Left lobe of liver (tissue), 2 donors: ENCODE measurements at regions not wholly inside any gene's neighbourhood (a gene's known extent, or its start where the extent isn't known, plus 50 kb on each side); places are given as distances from the start of the nearest gene placed in this dataset.

Experiments used
- ATAC-seq: fragments of 200-7000 bp; cut with Tn5 transposase; one replicate; pipeline ENCODE4 v1.9.1; 2020; ENCODE audit warnings: mild to moderate bottlenecking, moderate library complexity
- DNase-seq: peaks from one replicate; pipeline ENCODE4 v3.0.0-alpha.2; 2020; ENCODE audit warnings: low spot score
- donor health status: DM: no; HTN: no; CAD: no; lungs with moderate emphysema.
- donor health status: DM: no; HTN: yes; CAD: no.

GRCh38 chr13:80284290-80284689 is 56.6 kb downstream of the SPRY2 start:
- ATAC-seq (no peak), DNase-seq (no peak)

- DNase-seq = no peak
- ATAC-seq = no peak
Measured at GRCh38 chr13:80278706-80279105, 62.2 kb downstream of the SPRY2 start.

DNA sequence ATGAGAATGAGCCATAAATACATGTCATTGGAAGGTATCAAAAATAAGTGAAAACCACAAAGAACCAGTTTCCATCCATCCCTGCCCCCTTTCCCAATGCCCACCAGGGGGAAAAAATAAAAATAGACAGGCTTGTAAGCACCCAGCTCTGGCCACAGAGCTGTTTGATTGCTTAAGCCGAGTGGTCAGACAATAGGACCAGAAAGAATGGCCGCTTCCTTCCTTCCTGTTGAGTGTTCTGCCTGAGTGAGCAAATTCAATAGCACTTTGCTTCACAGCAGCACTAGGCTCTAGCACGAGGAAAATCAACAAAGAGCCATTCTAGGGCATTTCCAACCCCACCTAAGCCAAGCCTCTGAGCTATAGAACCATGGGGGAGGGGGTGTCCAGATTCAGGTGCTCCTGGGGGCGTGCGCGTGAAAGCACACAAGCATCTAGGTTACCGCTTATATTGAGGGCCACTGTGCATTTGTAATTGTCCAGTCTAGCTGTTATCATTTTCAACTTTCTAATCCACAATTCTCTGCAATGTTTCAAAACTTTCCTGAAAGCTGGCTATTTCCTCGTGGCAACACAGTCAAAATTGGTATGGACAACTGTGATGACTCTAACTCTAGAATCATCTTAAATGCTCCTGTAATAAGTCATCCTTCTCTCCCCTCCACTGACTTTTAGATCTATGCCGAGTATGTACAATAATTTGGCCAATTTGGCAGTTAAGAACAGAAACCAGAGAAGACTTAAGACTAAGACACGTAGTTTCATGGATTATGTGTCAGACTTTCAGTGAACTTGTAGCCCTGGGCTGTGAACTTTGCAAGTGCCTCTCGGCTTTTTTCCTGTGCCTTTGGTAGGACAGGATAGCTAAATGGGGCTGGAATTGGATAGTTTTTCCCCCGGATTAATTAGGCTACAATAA is 64.3 kb downstream of the SPRY2 start:
- ATAC-seq (peak; percentile 67), DNase-seq (no peak)

GRCh38 chr13:80274643-80275042 is 66.3 kb downstream of the SPRY2 start:
- DNase-seq = no peak
- no peak for ATAC-seq

DNA sequence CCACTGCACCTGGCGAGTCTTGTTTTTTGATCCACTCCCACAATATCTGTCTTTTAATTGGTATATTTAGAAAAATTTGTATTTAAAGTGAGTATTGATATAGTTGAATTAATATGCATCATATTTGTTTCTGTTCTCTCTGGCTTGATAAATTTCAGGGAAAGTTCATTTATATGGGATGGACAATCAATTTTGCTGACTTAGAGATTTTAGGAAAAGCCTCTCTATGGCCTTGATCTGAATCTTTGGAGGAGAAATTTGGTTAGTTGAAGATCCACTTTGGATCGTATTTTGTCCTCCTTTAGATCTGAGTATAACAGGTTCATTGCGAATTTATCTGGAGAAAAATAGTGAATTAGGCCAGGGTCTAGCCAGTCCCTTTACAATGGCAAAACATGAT is 67.2 kb downstream of the SPRY2 start:
- ATAC-seq (no peak), DNase-seq (no peak)

- DNase-seq (no peak), ATAC-seq (no peak)
Measured at GRCh38 chr13:80265348-80265747, 75.6 kb downstream of the SPRY2 start.

DNA sequence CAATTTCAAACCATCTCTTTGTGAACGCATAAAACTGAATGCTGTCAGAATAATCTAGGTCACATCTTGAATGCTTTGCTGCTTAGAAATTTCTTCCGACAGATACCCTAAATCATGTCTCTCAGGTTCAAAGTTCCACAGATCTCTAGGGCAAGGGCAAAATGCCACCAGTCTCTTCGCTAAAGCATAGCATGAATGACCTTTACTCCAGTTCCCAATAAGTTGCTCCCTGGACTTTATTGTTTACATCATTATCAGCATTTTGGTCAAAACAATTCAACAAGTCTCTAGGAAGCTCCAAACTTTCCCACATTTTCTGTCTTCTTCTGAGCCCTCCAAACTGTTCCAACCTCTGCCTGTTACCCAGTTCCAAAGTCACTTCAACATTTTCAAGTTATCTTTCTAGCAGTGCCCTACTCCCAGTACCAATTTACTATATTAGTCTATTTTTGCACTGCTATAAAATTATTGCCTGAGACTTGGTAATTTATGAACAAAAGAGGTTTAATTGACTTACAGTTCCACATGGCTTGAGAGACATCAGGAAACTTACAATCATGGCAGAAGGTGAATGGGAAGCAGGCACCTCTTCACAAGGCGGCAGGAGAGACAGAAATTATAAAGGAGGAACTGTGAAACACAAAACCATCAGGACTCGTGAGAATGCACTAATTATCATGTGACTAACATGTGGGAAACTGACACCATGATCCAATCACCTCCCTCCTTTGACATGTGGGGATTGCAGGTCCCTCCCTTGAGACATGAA is 77.0 kb downstream of the SPRY2 start:
- ATAC-seq = peak; percentile 44
- no peak for DNase-seq

GRCh38 chr13:80262051-80262695 is 78.8 kb downstream of the SPRY2 start:
- no peak for ATAC-seq
- DNase-seq = no peak

DNA sequence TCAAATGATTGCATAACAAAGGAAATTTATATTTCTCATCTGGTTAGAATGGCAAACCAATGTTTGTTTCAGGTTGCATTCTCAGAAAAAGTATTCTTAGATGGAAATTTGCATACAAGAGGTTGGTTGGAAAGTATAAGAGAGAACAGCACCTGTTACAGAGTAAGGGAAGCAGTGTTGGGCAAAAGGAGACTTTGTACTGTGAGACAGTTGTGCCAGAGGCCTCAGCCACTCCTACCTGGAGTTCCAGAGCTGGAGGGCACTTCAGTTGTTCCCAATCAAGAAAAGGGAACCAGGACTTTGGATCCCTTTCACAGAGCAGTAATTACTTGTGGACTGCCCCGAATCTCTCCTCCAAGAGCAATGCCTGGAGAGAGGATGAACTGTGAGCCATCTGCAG is 81.8 kb downstream of the SPRY2 start:
- DNase-seq (peak; percentile 65), ATAC-seq (peak; percentile 99)

DNA sequence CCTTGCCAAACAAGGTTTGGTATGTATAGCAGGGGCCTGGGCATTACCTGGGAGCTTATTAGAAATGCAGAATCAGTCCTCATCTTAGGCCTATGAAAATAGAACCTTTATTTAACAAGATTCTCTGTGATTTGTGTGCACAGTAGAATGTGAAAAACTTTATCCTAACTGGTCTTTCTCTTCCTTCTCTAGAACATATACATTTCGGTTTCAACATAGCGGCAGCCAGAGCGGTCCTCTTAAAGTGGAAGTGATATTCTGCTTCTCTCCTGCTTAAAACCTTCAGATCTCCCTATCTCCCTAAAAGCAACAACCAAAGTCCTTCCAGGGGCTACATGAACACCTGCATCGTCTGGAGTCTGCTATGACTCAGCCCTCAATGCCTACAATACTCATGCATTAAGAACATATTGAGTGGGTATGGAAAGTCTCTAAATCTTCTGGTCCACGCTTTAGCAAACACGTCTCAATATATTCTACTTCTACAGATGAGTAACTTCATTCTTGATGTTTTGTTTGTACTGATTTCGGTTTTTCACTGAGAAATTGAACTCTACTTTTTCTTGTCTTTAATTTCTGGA is 84.5 kb downstream of the SPRY2 start:
- ATAC-seq = no peak
- DNase-seq = no peak

- DNase-seq (no peak), ATAC-seq (no peak)
Measured at GRCh38 chr13:80255946-80256345, 85.0 kb downstream of the SPRY2 start.

GRCh38 chr13:80251403-80251802 is 89.5 kb downstream of the SPRY2 start:
- DNase-seq = no peak
- ATAC-seq = peak; percentile 62

DNA sequence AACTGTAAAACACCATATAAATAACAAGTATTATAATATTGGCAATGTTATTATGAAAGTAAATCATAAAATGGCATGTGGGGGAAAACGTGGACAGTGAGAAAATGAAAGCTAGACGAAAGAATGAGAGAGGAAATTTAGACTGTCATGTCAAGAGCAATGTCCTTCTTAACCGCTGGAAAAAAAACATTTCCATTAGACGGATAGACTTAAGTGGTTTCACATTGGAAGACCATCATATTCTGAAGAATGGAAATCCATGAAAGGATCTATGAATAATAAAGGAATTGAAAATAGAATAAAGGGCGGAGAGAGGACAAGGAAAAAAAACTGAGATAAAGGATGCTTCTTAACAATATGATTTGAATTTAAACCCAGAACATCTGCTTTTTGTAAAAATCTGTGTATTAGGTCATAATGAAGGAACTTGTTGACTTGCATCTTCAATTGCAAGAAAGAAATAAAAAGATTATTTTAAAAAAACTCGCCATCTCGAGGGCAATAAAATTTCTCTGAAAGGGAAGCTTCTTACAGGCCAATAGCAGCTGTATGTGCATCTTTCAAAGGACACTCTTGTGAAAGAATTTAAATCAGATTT is 90.6 kb downstream of the SPRY2 start:
- DNase-seq (no peak), ATAC-seq (no peak)

DNA sequence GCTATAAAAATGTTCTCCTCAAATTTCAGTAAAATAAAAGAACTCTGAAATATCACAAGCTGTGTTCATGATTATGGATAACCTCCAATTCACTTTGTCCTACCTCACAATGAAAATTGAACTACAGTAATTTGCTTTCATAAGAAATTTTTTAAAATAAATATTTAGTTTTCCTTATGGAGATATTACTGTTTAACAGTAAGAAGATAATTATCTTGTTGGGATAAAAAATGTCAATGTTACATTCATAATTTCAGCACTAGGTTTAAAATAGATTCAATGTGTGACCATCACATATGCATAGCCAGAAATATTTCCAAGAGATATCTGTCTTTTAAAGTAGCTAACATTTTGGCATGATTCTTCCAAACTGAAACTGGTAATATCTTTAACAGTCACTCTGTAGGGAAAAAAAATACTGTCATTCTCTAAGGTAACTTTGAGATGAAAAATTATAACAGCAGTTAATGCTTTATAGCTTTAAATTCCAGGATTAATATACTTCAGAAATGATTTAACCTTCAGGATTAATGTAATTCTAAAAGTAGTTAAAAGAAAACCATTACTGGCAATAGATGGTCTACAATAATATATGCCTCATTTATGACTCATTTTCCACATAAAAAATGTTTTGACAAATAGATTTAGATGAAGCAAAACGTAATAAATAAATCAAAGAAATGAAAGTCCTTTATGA is 91.3 kb downstream of the SPRY2 start:
- no peak for ATAC-seq
- no peak for DNase-seq

- DNase-seq = no peak
- no peak for ATAC-seq
Measured at GRCh38 chr13:80245162-80245733, 95.7 kb downstream of the SPRY2 start.

DNA sequence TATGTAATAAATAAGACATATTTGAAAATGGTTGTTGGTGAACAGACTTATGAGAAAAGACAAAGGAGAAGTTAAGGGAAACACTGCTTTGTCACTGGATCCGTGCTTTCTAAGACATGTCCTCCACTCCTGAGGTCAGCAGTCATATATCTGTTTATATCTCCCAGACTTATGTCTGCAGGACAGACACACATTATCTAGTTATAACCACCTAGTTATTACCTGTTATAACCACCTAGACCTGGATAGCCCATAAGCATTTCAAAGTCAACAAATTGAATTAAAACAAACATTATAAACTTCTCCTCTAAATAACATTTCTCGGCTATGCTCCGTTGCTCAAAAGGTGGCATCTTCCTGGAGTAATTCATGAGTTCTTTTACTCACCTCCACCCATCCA is 96.4 kb downstream of the SPRY2 start:
- no peak for DNase-seq
- ATAC-seq = no peak

DNA sequence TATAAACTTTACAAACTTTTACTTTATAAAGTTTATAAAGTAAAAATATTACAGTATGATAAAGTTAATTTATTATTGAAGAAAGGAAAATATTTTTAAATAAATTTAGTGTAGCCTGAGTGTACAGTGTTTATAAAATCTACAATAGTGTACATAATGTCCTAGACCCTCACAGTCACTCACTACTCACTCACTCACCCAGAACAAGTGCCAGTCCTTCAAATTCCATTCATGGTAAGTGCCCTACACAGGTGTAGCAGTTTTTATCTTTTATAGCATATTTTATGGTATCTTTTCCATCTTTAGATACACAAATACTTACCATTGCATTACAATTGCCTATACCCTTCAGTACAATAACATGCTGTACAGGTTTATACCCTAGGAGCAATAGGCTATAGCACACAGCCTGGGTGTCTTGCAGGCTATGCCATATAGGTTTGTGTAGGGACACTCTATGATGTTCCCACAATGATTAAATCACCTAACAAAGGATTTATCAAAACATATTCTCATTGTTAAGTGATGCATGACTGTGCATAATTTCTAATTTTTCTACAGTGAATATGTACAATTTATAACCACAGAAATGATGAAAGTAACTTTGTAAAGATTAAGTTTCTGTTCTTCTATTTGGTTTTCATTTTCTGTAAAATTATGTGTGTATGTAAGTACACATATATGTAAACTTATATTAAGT is 98.0 kb downstream of the SPRY2 start:
- no peak for ATAC-seq
- DNase-seq = no peak

- ATAC-seq (no peak), DNase-seq (no peak)
Measured at GRCh38 chr13:80239571-80240255, 101.2 kb downstream of the SPRY2 start.

GRCh38 chr13:80239116-80239515 is 101.8 kb downstream of the SPRY2 start:
- no peak for ATAC-seq

More at GRCh38 chr13:80239116-80239515, 101.8 kb downstream of the SPRY2 start:
- no peak for DNase-seq
